Embryonic facial prominence (tissue), 1 donor: ENCODE measurements at regions not wholly inside any gene's neighbourhood (a gene's known extent, or its start where the extent isn't known, plus 50 kb on each side); places are given as distances from the start of the nearest gene placed in this dataset.

Experiments used
- DNase-seq: peaks from one replicate; pipeline ENCODE4 v3.0.0-alpha.2; 2016; ENCODE audit errors: extremely low spot score

DNA sequence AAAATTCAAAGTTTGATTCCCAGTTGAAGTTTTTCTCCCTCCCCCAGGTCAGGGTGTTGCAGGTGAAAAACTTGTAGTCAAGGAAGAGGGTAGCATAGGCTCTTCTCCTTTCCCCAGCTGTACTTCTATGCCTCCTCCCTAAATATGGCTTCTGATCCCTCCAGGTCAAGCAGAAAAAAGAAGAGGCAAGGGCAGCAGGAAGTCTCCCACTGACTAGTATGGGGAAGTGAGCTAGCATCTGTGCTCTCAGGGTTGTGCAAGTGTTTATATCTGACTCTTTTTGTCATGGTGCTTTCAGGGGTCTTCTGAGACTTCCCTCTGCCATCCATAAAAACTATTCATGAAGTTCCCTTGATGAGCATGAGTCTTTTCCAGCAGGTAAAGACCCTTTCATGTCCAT lies 76.0 kb downstream of the ATPSCKMT start:
- DNase-seq = no peak

DNA sequence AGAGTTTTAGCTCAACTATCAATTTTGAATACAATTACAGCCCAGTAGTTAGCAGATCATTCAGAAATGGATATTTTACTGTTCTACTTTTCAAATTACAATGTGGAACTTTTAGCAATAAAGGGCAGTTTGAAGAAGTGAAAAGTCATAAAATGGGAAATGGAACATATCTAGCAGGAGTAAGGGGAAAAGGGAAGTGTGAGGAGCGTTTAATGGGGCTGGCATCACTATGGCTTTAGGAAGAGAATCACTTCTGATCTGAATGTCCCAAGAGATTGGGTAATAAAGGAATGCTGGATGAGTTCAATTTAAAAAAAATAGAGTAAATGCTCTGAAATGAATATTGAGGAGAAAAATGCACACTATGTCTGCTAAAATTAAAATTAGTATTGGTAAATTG lies 77.4 kb downstream of the ATPSCKMT start:
- no peak for DNase-seq

DNA sequence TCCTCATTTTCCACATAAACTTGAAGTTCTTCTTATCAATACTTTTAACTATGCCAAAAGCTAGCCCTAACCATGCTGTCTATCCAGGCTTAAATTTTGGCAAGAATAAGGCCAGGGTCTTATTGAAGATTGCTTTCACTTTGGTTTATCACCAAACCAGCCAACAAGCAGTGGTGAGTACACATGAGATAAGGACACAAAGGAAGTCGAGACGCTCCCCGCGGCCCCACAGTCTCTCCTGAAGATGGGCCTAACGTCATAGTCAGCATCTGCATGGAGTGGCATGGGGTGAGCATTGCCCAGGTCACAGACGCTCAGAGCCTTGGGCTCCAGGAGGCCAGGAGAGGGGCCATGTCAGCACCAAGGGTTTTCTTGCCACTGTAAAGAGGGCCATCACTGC lies 80.3 kb downstream of the ATPSCKMT start:
- DNase-seq = no peak

DNA sequence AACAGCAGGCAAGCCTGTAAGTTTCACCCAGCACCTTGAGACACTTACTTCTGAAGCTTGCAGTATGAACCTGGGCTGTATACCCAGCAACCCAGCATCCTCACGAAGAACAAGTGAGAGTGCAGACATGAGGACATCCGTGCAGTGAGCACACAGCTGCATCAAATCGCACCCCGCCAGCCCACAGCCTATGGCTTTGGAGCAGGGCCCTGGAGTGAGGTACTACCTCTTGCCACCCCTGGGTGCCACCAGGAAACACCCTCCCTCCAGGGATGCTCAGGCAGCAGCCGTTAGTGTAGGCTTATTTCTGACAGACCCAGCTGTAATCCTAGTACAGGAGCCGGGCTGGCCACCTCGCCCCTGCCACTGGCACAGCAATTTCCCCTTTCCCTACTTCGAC lies 81.4 kb downstream of the ATPSCKMT start:
- DNase-seq = no peak

DNA sequence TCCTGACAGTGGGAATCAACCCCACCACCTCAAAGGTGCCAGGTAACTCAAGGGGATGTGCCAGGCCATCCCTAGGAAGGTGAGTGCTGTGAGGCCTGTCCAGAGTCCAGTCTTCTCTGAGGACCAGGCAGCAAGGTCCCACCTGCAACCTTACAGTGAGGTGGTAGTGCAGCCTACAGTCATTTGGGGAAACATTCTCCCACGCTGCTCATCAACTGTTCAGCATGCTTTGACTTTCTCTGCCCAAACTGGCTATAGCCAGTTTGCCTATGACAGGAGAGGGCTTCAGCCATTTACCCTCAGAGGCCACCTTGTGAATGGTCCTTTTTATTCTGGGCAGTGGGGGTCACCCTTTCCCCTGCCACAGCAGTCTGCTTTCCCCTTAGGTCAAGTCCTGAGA lies 81.9 kb downstream of the ATPSCKMT start:
- DNase-seq = no peak

DNA sequence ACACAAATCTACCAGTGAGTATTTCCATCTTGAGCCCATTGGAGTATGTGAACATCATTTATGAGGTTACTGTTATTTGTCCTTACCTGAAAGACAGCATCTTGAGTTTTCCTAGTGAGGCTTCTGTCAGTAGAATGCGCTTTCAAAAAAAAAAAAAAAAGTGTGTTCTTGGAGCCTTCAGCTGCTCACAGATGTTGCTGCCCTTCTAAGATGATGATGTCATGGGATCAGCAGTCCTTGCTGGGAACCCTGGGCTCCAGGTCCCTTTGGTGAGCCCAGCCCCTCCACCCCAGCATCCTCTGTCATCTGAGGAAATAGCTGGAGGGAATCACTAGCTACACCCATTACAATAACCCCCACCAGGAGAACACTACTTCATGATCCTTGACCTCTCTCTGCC lies 83.3 kb downstream of the ATPSCKMT start:
- DNase-seq = no peak

DNA sequence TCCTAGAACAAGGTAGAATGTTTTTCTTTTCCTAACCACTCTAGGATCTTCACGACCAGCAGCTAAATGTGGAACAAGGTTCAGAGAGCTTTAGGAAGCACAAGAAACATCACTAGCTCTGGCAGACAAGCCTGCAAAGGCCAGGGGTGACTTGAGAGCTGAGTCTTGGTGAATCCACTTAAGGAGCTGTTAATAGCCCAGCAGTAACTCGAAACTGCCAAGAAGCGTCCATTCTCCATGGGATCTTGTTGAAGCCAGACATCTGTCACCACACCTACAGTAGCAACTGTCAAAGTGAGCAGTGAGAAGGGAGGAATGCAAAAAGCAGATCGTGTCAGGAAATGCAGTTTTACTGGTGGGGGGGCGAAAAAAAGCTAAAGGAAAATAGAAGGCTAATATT lies 87.2 kb downstream of the ATPSCKMT start:
- DNase-seq = no peak

DNA sequence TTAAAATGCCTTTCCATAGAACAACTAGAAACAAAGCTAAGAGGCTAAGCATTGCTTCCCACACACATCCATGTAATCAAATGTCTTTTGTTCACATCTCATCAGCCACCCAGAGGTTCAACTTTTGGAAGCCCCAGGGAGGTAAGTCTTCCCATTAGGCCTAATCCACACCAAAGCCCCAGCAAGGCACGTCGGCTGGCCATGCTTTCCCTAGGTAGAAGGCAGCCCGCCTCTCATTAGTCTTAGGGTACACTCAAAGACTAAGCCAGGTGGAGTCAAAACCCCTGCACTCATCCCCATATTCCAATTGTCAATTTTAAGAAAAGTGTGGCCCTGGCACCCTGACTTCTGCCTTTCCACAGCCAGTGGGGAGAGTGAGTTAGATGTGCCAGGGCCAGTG lies 87.9 kb downstream of the ATPSCKMT start:
- no peak for DNase-seq

DNA sequence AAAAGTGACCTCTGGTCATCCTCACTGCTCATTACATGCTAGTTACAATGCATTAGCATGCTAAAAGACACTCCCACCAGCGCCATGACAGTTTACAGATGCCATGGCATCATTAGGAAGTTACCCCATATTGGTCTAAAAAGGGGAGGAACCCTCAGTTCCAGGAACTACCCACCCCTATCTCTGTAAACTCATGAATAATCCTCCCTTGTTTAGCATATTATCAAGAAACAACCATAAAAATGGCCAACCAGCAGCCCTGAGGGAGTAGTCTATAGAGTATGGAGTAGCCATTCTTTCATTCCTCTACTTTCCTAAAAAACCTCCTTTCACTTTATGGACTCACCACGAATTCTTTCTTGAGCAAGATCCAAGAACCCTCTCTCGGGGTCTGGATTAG lies 89.4 kb downstream of the ATPSCKMT start:
- DNase-seq = no peak

DNA sequence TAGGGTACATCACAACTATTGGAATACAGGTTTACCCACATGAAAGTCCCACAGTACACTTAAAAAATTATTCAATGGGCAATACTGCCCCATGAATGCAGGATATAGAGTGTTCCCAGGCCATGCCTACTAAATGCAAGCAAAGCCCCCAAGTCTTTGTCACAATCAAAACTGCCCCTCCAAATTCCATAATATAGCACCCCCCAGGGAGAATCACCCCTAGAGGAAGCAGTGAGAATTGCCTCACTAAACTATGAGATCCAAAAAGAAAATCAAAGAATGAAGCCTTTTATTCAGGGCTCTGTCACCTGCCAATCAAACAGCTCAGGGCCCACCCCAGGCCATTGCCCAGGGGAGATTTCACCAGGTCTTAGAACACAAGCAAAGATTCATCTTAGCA lies 90.8 kb downstream of the ATPSCKMT start:
- DNase-seq = no peak

DNA sequence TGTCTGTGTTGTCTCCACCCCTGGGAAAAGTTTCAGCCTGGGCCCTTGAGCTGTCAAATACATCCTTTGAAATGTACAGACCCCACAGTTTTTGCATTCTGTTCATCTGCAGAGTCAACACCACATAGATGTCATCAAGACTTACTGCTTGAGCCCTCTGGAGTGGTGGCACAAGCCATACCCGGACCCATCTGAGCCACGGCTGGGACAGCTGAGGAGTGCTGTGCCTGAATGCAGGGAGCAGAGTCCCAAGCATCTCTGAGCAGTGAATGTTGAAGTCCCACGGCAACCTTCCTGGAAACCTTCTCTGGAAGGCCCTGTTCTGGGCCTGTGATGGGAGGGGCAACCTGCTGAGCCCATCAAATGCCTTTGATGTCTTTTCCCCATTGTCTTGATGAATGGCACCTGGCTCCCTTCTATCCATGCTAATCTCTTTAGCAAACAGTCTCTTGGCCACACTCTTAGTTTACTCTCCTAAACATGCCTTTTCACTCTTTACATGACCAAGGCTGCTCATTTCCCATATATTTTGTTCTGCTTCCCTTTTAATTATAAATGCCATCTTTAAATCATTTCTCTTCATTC lies 92.5 kb downstream of the ATPSCKMT start:
- DNase-seq = no peak

DNA sequence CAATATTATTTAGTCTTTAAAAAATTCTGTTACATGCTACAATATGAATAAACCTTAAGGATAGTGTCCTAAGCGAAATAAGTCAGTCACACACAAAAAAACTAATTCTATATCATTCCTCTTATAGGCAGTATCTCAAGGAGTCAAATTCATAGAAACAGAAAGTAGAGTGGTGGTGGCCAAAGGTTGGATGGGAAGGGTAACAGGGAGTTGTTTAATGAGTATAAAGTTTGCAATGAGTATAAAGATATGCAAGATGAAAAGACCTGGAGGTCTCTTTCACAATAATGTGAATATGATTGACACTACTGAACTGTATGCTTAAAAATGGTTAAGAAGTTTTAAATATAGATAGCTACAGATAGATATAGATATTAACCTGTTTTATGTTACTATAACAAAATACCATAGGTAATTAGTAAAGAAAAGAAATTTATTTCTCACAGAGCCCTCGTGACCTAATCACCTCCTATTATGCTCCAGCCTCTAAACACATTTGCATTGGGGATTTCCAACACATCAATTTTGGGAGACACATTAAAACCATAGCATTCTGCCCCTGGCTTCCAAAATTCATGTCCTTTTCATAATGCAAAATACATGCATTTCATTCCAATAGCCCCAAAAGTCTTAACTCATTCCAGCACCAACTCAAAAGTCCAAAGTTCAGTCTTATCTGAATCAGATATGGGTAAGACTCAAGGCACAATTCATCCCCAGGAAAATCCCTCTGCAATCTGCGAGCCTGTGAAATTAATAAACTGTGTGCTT lies 93.6 kb downstream of the ATPSCKMT start:
- no peak for DNase-seq

DNA sequence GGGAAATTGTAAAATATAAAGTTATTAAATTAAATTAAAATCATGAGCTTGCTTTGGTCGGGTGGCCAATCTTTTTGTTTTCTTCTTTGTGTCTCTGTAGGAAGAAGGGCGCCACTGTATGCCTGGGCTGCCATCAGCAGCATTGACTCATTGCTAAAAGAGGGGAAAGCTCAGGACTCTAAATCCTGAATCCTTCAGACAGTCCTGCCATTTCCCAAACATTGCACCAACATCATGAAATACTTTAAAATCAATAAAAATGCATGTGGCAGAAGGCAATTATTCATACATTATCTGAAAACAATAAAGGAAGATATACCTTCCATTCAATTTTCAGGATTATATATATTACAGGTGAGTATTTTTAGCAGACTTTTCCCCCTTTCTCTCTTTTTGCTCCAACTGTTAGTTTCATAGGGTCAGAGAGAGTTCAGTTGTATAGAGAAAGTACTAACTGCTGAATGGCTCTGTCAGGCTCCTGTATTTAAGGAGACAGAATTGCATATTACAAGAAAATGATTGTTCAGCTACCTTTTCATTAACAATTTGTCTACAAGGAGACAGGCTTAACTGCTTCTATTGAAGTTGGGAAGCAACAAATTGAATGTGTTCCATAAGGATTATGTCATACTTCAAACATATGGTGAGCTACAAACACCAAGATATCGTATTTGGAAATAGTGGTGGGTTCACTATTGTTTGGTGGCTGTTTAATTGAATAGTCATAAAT lies 95.7 kb downstream of the ATPSCKMT start:
- no peak for DNase-seq

DNA sequence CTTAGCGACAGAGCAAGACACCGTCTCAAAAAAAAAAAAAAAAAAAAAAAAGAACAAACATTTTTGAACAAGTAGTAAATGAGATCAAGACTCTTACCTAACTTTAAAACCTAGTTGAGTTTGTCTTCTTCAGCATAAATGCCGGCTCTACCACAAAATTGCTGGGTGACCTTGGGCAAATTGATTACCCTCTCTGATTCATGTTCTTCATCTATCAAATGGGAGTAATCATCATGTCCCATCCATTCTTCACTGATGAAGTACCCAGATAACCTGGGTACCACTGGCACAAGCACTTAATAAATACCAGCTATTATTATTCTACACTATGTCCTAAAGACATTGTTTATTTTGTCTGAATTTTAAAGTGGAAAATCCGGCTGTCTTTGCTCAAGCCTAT lies 96.3 kb downstream of the ATPSCKMT start:
- no peak for DNase-seq

DNA sequence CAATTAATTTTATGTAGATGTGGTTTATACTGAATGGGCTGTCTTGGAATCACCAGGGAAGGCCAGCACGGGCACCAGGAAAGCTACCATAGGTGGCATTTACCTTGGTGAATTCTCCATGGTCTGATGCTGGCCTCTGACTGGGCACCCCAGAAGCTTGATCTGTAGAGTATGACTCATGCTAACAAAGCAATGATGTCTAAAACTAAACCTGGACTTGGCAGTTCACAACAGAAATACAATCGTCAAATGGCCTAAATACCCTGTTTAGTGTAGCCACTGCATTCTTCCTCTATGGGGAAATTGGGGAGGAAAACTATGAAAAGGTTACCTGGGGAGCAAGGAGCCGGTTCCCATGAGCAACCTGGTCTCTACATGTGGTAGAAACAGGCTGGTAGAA lies 98.0 kb downstream of the ATPSCKMT start:
- DNase-seq = no peak

DNA sequence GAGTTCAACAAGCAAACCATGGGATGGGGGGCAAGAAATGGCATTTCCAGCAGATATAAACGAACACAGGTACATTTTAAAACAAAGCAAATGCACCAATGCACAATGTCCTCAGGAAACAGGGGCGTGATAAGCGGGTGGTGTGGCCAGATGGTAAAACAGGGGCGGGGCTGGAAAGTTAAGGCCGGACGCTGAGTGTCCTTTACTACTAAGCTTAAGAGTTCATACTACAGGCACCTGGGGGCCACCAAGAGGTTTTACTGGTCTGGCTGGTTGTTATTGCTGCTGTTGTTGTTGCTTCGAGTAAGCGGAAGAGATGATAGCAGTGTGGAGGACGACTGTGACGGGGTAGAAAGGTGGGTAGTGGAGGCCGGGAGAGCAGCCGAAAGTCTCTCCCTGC lies 99.8 kb downstream of the ATPSCKMT start:
- DNase-seq = no peak

DNA sequence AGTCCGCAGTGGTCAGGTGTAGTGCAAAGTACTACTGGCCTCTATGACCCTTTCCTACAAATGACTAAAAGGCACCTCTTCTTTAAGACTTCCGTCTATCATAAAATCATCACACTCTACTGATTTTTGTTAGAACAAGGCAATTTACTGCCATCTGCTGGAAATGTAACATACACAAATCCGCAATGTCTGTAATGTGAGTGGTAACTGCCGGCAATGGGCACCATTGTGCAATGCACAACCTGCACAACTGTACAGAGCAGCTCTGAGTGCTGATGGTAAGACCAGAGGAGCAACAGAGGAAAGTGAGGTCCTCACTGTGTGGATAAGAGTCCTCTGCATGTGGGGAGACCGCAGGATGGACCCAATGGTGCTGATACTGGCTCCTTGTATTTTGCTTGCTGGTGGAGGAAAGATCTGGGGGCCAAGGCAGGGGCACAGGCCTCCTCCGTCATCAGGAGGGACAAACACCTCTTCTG lies 103.7 kb downstream of the ATPSCKMT start:
- DNase-seq = no peak

DNA sequence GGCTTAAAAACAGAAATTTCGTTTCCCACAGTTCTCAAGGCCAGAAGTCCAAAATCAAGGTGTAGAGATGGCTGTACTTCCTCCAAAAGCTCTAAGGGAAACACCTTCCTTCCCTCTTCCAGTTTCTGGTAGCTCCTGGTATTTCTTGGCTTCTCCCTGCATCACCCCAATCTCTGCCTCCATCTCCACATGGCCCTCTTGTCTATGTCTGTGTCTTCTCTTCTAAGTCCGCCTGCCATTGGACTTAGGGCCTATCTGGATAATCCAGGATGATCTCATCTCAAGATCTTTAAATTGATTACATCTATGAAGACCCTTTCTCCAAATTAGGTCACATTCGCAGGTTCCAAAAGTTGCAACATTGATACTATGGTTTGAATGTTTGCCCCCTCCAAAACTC lies 105.6 kb downstream of the ATPSCKMT start:
- DNase-seq = no peak

DNA sequence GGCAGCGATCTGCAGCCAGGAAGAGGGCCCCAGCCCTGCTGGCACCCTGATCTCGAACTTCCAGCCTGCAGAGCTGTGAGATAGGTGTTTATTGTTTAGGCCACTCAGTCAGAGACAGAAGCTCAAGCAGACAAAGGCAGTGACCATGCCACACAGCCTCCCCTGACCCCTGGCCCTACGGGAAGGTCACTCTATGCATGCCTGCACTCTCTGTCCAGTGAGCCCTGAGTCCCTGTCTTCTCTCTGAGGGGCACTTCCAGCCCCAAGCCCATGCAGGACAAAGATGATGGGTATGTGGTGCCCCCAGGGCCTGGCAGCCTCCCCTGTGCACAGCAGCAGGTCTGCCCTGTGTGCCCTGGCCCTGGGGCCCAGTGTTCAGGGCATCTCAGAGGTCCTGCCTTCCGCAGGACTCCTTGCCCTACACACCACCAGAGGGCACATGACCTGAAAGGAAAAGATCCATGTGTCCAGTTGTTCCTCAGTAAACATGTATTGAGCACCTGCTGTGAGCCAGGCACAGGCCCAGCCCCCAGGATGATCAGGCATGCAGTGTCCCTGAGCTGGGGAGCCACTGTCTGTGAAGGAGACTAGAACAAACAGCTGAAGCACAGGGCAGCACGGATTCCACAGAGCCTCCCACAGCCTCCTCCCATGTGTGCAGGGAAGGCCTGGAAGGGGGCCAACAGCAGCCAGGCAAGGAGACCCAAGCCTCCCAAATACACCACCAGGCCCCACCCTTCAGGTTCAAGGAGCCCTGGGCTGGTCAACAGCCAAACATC lies 109.3 kb downstream of the ATPSCKMT start:
- DNase-seq = no peak

DNA sequence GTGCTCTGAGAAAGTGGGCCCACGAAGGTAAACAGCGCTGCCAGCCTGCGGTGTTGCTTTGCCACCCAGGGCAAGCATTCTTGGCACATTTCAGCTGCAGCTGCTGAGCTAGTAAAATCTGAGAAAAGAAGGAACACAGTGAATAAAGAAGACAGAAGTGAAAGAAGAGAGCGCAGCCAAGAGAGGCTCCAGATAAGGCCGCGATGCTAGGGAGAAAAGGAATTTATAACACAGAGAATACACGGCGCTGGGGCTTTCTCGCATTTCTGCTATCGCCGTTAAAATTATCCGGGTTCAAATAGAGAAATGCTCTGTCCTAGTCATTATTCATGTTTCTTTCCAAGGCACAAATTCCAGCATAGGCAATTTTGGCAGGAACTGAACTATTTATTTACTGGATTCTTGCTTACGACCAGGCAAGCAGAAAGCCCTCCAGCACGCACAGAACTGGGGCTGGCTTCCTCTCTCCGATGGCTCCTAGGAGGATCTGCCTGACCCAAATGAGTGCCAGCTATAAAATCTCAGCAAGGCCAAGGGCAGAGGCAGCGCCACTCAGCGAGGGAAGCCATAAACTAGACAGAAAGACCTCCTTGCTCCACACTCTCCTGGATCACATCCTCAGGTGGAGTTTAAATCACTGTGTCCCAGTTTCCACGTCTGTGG lies 111.2 kb downstream of the ATPSCKMT start:
- no peak for DNase-seq

DNA sequence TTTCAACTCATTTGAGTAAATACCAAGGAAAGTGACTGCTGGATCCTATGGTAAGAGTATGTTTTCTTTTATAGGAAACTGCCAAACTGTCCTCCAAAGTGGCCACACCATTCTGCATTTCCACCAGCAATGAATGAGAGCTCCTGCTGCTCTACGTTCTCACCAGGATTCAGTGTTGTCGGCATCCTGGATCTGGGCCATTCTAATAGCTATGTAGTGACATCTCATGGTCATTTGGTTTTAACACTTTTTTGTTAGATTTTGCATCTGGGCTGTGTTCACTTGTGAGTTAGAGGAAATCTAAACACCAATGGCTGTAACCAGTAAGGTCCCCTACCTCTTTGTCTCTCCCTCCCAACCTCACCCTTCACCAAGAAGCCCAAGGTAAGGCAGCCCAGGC lies 115.9 kb downstream of the ATPSCKMT start:
- no peak for DNase-seq

DNA sequence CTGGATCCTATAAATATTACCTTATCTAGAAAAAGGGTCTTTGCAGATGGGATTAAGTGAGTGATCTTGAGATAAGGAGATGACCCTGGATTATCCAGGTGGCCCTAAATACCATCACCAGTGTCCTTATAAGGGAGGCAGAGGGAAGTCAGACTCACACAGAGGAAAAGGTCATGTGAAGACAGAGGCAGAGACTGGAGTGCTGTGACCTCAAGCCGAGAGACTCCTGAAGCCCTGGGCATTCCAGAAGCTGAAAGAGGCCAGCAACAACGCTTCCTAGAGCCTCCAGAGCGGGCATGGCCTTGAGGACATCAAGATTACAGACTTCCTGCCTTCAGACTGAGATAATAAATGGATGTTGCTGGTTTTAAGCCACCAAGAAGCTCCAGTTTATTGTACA lies 118.8 kb downstream of the ATPSCKMT start:
- DNase-seq = no peak
